CD8-positive, alpha-beta memory T cell (primary cell): ENCODE measurements at regions not wholly inside any gene's neighbourhood (a gene's known extent, or its start where the extent isn't known, plus 50 kb on each side); places are given as distances from the start of the nearest gene placed in this dataset.
A peak's percentile ranks its signal among the peaks of the same experiment; 100 is the strongest.

Experiments used
- CTCF ChIA-PET: fragments of 350-600 bp; sonication (Branson Sonifier 250); formaldehyde crosslinking; loops from one replicate; lab custom pipeline; 2021; ENCODE audit warnings: antibody characterized with exemption; lab: Charles Lee
- POLR2A ChIA-PET: fragments of 350-600 bp; sonication (Branson Sonifier 250); formaldehyde crosslinking; loops from one replicate; lab custom pipeline; 2021; ENCODE audit warnings: antibody characterized with exemption; lab: Charles Lee
- DNase-seq, 5 donors: peaks; one replicate each; pipeline versions ENCODE4 v3.0.0 to v3.0.0-alpha.2; 2020 to 2022; ENCODE audit warnings: mixed read lengths in 1 of 5
- H3K27ac ChIP-seq: one replicate; pipeline ENCODE4 v1.7.0; 2013; ENCODE audit warnings: low read depth, mild to moderate bottlenecking, low read length, moderate library complexity
- H3K27me3 ChIP-seq: 2 replicates; pipeline ENCODE4 v1.7.0; 2013; ENCODE audit warnings: low read length, mild to moderate bottlenecking; ENCODE audit not compliant: insufficient read depth, poor library complexity, severe bottlenecking
- H3K36me3 ChIP-seq: 2 replicates; pipeline ENCODE4 v1.7.0; 2013; ENCODE audit warnings: mild to moderate bottlenecking, low read length, moderate library complexity; ENCODE audit not compliant: insufficient read depth
- H3K4me1 ChIP-seq: 2 replicates; pipeline ENCODE4 v1.7.0; 2013; ENCODE audit warnings: mild to moderate bottlenecking, low read length, moderate library complexity; ENCODE audit not compliant: insufficient read depth
- H3K4me3 ChIP-seq: 2 replicates; pipeline ENCODE4 v1.7.0; 2013; ENCODE audit warnings: mild to moderate bottlenecking, low read length
- H3K9me3 ChIP-seq: 2 replicates; pipeline ENCODE4 v1.7.0; 2013; ENCODE audit warnings: mild to moderate bottlenecking, low read length
- H3K27ac Mint-ChIP-seq, 8 donors: one replicate each; pipeline ENCODE4 v1.8.0; 2020 to 2021; ENCODE audit warnings: mixed read lengths in 8 of 8, mild to moderate bottlenecking in 6 of 8, inconsistent platforms in 3 of 8, moderate library complexity in 3 of 8
- H3K27me3 Mint-ChIP-seq, 2 donors: one replicate each; pipeline ENCODE4 v1.8.0; 2020 to 2021; ENCODE audit warnings: mixed read lengths in 2 of 2, mild to moderate bottlenecking in 1 of 2, moderate library complexity in 1 of 2
- H3K36me3 Mint-ChIP-seq, 3 donors: one replicate each; pipeline ENCODE4 v1.8.0; 2020 to 2021; ENCODE audit warnings: mixed read lengths in 3 of 3, inconsistent platforms in 1 of 3, mild to moderate bottlenecking in 1 of 3
- H3K4me1 Mint-ChIP-seq, 3 donors: one replicate each; pipeline ENCODE4 v1.8.0; 2020 to 2021; ENCODE audit warnings: mixed read lengths in 3 of 3, inconsistent platforms in 1 of 3, mild to moderate bottlenecking in 1 of 3
- H3K4me3 Mint-ChIP-seq, 7 donors: one replicate each; pipeline ENCODE4 v1.8.0; 2020 to 2021; ENCODE audit warnings: mixed read lengths in 7 of 7, mild to moderate bottlenecking in 6 of 7, moderate library complexity in 4 of 7, inconsistent platforms in 2 of 7
- H3K9me3 Mint-ChIP-seq, 5 donors: one replicate each; pipeline ENCODE4 v1.8.0; 2020 to 2022; ENCODE audit warnings: mixed read lengths in 5 of 5, mild to moderate bottlenecking in 3 of 5, moderate library complexity in 2 of 5, inconsistent platforms in 1 of 5

GRCh38 chr9:86816366-86816765 lies 130.9 kb downstream of the GAS1 start:
- H3K27me3 Mint-ChIP-seq = peaks cover 12 to 25% of the 10 kb centered on the region in 2 donors
- DNase-seq = no peak
- Histone ChIP-seq H3K27me3 (no peaks in the 10 kb centered on the region), H3K36me3 (no peaks in the 10 kb centered on the region), H3K9me3 (no peaks in the 10 kb centered on the region), H3K4me1 (no peaks in the 10 kb centered on the region), H3K4me3 (no peak overlapping the region), H3K27ac (no peak overlapping the region)
- no peak overlapping the region for H3K27ac Mint-ChIP-seq
- H3K9me3 Mint-ChIP-seq = no peaks in the 10 kb centered on the region
- no peak overlapping the region for H3K4me3 Mint-ChIP-seq
- H3K4me1 Mint-ChIP-seq = no peaks in the 10 kb centered on the region
- CTCF ChIA-PET = no interaction called here
- POLR2A ChIA-PET = no interaction called here
- H3K36me3 Mint-ChIP-seq = no peaks in the 10 kb centered on the region

DNA sequence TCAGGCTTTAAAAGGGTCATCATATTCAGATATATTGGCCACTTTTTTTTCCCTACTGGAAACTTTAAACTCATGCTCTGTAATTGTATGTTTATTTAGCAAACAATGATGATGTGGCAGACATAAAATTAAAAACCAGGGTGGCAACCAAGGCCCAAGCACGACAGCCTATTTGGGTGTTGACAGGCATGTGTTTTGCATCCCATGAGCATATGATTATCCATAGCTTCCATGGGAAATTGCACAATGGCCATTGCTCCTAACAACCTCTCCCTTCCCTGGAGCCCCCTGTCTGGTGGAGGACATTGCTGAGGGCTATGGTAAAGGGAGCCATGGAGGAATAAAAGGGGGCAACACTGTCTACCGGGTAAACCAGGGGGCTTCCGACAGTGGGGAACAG lies 134.7 kb downstream of the GAS1 start:
- Mint-ChIP-seq H3K27ac (no peak overlapping the region), H3K36me3 (no peaks in the 10 kb centered on the region), H3K4me3 (no peak overlapping the region), H3K27me3 (peaks cover 11 to 15% of the 10 kb centered on the region in 2 donors), H3K9me3 (no peaks in the 10 kb centered on the region), H3K4me1 (no peaks in the 10 kb centered on the region)
- POLR2A ChIA-PET = no interaction called here
- no peak overlapping the region for H3K27ac ChIP-seq
- H3K36me3 ChIP-seq = no peaks in the 10 kb centered on the region
- no peaks in the 10 kb centered on the region for H3K9me3 ChIP-seq
- H3K4me3 ChIP-seq = no peak overlapping the region
- no peaks in the 10 kb centered on the region for H3K27me3 ChIP-seq
- H3K4me1 ChIP-seq = no peaks in the 10 kb centered on the region
- no peak for DNase-seq
- CTCF ChIA-PET = no interaction called here

DNA sequence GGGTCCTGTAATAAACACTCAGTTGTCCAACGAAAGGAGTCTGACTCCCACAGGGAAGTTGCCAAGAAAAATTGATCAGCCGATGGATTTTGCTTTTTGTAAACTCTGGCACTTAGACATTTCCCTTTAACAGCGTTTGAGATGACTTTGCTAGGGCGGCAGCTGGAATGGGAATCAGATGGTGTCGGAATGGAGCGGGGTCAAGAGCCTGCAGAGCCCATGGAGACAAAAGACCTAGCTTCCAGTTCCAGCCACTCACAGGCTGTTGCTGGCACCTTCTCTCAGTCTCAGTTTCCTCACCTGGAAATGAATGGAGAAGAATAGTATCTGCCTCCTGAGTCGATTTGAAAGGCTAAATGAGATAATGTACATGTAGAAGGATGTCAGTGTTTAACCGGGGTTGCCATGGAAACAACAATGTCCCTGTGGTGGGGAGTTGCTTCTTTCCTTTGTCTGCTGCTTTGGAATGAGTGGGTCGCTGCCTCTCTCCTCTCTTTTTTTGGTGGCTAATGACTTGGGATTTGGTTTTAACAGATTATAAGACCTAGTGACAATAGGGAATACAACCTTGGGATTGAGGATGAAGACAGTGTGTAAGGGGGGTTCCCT lies 137.4 kb downstream of the GAS1 start:
- Mint-ChIP-seq H3K27me3 (peaks cover 3 to 11% of the 10 kb centered on the region in 2 donors), H3K9me3 (peaks cover 0 to 2% (median 0%) of the 10 kb centered on the region in 5 donors), H3K4me1 (no peaks in the 10 kb centered on the region), H3K27ac (peak overlapping the region in 1 of 8 donors; percentile 24), H3K4me3 (no peak overlapping the region), H3K36me3 (no peaks in the 10 kb centered on the region)
- POLR2A ChIA-PET = no interaction called here
- no peaks in the 10 kb centered on the region for H3K4me1 ChIP-seq
- H3K27ac ChIP-seq = no peak overlapping the region
- H3K9me3 ChIP-seq = no peaks in the 10 kb centered on the region
- CTCF ChIA-PET = no interaction called here
- no peak overlapping the region for H3K4me3 ChIP-seq
- no peaks in the 10 kb centered on the region for H3K27me3 ChIP-seq
- DNase-seq = no peak
- no peaks in the 10 kb centered on the region for H3K36me3 ChIP-seq

- H3K9me3 Mint-ChIP-seq = peaks cover 0 to 2% (median 0%) of the 10 kb centered on the region in 5 donors
- H3K36me3 Mint-ChIP-seq = no peaks in the 10 kb centered on the region
- Histone ChIP-seq H3K4me1 (no peaks in the 10 kb centered on the region), H3K36me3 (no peaks in the 10 kb centered on the region), H3K27ac (no peak overlapping the region), H3K4me3 (no peak overlapping the region), H3K27me3 (no peaks in the 10 kb centered on the region), H3K9me3 (no peaks in the 10 kb centered on the region)
- POLR2A ChIA-PET = no interaction called here
- H3K4me3 Mint-ChIP-seq = no peak overlapping the region
- no peak for DNase-seq
- peaks cover 3 to 11% of the 10 kb centered on the region in 2 donors for H3K27me3 Mint-ChIP-seq
- CTCF ChIA-PET = no interaction called here
- H3K27ac Mint-ChIP-seq = no peak overlapping the region
- H3K4me1 Mint-ChIP-seq = no peaks in the 10 kb centered on the region
Observed at GRCh38 chr9:86809151-86809550, 138.2 kb downstream of the GAS1 start.

DNA sequence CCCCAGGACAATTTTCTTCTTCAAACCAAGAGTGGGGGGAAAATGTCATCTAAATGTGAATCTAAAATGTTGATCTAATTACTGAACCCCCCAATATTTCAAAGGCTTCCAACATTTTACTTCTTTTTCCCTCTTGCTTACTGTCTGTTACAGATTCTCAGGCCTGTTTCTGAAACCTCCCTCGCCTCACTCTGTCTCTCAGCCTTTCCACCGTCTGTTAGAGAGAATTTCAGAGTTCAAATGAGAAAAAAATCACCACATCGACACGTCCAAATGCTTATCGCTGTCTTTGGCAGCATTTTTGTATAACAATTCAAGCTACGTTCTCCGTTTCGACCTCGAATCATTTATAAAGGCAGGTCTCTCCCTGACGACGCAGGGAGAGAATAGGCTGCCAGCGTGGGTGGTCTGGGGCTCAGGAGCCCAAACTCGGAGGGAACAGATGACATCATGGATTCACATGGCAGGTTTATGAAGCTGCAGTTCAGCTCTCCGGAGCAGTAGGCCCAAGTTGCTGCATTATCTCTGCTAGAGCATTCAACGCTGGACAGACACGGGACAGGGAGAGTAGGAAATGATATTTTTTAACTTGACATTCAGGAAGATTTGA lies 139.8 kb downstream of the GAS1 start:
- H3K36me3 Mint-ChIP-seq = no peaks in the 10 kb centered on the region
- Histone ChIP-seq H3K27me3 (no peaks in the 10 kb centered on the region), H3K4me1 (no peaks in the 10 kb centered on the region), H3K9me3 (no peaks in the 10 kb centered on the region), H3K27ac (no peak overlapping the region), H3K4me3 (no peak overlapping the region), H3K36me3 (no peaks in the 10 kb centered on the region)
- H3K9me3 Mint-ChIP-seq = peaks cover 0 to 2% (median 0%) of the 10 kb centered on the region in 5 donors
- H3K27me3 Mint-ChIP-seq = peaks cover 1 to 3% of the 10 kb centered on the region in 2 donors
- no peak overlapping the region for H3K4me3 Mint-ChIP-seq
- no peak overlapping the region for H3K27ac Mint-ChIP-seq
- H3K4me1 Mint-ChIP-seq = no peaks in the 10 kb centered on the region
- DNase-seq = no peak
- ChIA-PET CTCF (no interaction called here), POLR2A (no interaction called here)

- Mint-ChIP-seq H3K9me3 (peaks cover 0 to 2% (median 0%) of the 10 kb centered on the region in 5 donors), H3K27me3 (peaks cover 3% of the 10 kb centered on the region in 2 donors), H3K4me1 (no peaks in the 10 kb centered on the region), H3K27ac (no peak overlapping the region), H3K36me3 (no peaks in the 10 kb centered on the region), H3K4me3 (no peak overlapping the region)
- Histone ChIP-seq H3K27ac (no peak overlapping the region), H3K9me3 (no peaks in the 10 kb centered on the region), H3K36me3 (no peaks in the 10 kb centered on the region), H3K4me3 (no peak overlapping the region), H3K4me1 (no peaks in the 10 kb centered on the region), H3K27me3 (no peaks in the 10 kb centered on the region)
- POLR2A ChIA-PET = no interaction called here
- no peak for DNase-seq
- CTCF ChIA-PET = no interaction called here
Observed at GRCh38 chr9:86804011-86804410, 143.3 kb downstream of the GAS1 start.

DNA sequence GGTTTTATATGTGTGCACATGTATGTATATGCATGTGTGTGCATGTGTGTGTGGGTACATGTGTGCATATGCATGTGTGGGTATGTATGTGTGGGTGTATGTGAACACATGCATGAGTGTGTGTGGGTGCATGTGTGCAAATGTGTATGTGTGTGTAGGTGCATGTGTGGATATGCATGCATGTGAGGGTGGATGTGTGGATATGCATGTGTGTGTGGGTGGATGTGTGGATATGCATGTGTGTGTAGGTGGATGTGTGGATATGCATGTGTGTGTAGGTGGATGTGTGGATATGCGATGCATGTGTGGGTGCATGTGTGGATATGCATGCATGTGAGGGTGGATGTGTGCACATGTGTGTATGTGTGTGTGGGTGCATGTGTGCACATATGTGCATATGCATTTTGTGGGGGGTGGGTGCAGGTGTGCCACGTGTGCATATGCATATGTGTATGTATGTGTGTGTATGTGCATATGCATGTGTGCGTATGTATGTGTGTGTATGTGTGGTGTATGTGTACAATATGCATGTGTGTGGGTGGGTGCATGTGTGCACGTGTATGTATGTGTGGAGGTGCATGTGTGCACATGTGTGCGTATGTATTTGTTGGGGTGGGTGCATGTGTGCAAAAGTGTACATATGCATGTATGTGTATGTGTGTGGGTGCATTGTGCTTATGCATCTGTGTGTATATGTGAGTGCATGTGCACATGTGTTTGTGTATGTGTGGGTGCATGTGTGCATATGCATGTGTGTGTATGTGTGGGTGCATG lies 144.2 kb downstream of the GAS1 start:
- CTCF ChIA-PET = no interaction called here
- Mint-ChIP-seq H3K4me3 (no peak overlapping the region), H3K36me3 (no peaks in the 10 kb centered on the region), H3K9me3 (peaks cover 0 to 2% (median 0%) of the 10 kb centered on the region in 5 donors), H3K27ac (no peak overlapping the region), H3K4me1 (no peaks in the 10 kb centered on the region), H3K27me3 (peaks cover 3% of the 10 kb centered on the region in 2 donors)
- POLR2A ChIA-PET = no interaction called here
- Histone ChIP-seq H3K4me1 (no peaks in the 10 kb centered on the region), H3K27ac (no peak overlapping the region), H3K27me3 (no peaks in the 10 kb centered on the region), H3K4me3 (no peak overlapping the region), H3K36me3 (no peaks in the 10 kb centered on the region), H3K9me3 (no peaks in the 10 kb centered on the region)
- DNase-seq = no peak

DNA sequence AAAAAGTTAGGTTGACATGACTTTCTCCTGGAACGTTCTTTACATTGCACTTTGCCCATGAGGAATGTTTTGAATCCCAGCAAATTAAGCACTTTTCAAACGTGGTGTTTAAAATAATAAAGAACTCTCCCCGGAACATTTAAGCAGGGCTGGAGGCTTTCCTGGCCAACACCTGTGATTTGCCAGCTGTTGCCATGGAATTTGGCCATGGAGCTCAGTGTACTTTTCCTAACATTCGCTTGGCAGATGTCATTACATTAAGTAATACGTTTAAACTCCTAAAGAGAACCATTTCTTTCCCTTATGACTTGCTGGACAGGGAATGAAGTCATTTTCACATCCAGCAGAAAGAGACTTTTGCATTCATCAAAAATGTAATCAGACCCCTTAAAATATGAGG lies 146.1 kb downstream of the GAS1 start:
- CTCF ChIA-PET = no interaction called here
- Mint-ChIP-seq H3K4me1 (no peaks in the 10 kb centered on the region), H3K27ac (no peak overlapping the region), H3K9me3 (peaks cover 0 to 2% (median 0%) of the 10 kb centered on the region in 5 donors), H3K36me3 (no peaks in the 10 kb centered on the region), H3K4me3 (no peak overlapping the region), H3K27me3 (peaks cover 3 to 4% of the 10 kb centered on the region in 2 donors)
- no peak overlapping the region for H3K27ac ChIP-seq
- H3K36me3 ChIP-seq = no peaks in the 10 kb centered on the region
- POLR2A ChIA-PET = no interaction called here
- no peak for DNase-seq
- no peaks in the 10 kb centered on the region for H3K4me1 ChIP-seq
- H3K9me3 ChIP-seq = no peaks in the 10 kb centered on the region
- H3K4me3 ChIP-seq = no peak overlapping the region
- H3K27me3 ChIP-seq = no peaks in the 10 kb centered on the region
